Heart right ventricle (tissue), 16 donors: ENCODE measurements at regions not wholly inside any gene's neighbourhood (a gene's known extent, or its start where the extent isn't known, plus 50 kb on each side); places are given as distances from the start of the nearest gene placed in this dataset.

Source experiments
- ATAC-seq, 8 donors: fragments of 200-7000 bp; cut with Tn5 transposase; one replicate each; pipeline ENCODE4 v1.9.1; 2020; ENCODE audit warnings: mild to moderate bottlenecking in 8 of 8, moderate library complexity in 8 of 8, moderate number of reproducible peaks in 1 of 8
- DNase-seq, 2 donors: peaks; one replicate each; pipeline ENCODE4 v3.0.0-alpha.2; 2020
- H3K27ac ChIP-seq, 10 donors: fragments of 200-600 bp; sonication (generic) in 2 of 10; one replicate each; pipeline versions ENCODE4 v1.5.0 to v1.8.0; 2020 to 2022; ENCODE audit warnings: mild to moderate bottlenecking in 3 of 10
- H3K27me3 ChIP-seq, 7 donors: fragments of 200-600 bp; one replicate each; pipeline ENCODE4 v1.8.0; 2021 to 2022; ENCODE audit warnings: mild to moderate bottlenecking in 2 of 7
- H3K36me3 ChIP-seq, 9 donors: fragments of 200-600 bp; sonication (generic) in 1 of 9; one replicate each; pipeline versions ENCODE4 v1.5.0 to v1.8.0; 2020 to 2022; ENCODE audit warnings: mild to moderate bottlenecking in 2 of 9
- H3K4me1 ChIP-seq, 9 donors: fragments of 200-600 bp; sonication (generic) in 1 of 9; one replicate each; pipeline versions ENCODE4 v1.5.0 to v1.8.0; 2020 to 2022; ENCODE audit warnings: mild to moderate bottlenecking in 4 of 9
- H3K4me3 ChIP-seq, 10 donors: fragments of 200-600 bp; sonication (generic) in 2 of 10; one replicate each; pipeline versions ENCODE4 v1.5.0 to v1.8.0; 2020 to 2022; ENCODE audit warnings: mild to moderate bottlenecking in 7 of 10, moderate library complexity in 2 of 10
- H3K9me3 ChIP-seq, 11 donors: fragments of 200-600 bp in 10 of 11; sonication (generic) in 2 of 11; one replicate each; pipeline versions ENCODE4 v1.5.0 to v1.8.0; 2013 to 2022; ENCODE audit warnings: mild to moderate bottlenecking in 2 of 11, control low read depth in 1 of 11, moderate library complexity in 1 of 11
- WGBS, 2 donors: extraction: QIAGEN DNeasy Blood & Tissue Kit; methylation state at CpG; one replicate each; pipeline ENCODE4 v1.1.7; 2013; ENCODE audit warnings: inconsistent platforms in 1 of 2; 5-methylcytosine and 5-hydroxymethylcytosine counted together
- intact Hi-C, 10 donors: fragments of 100-400 bp; cut with DNase I; formaldehyde crosslinking; loops; one replicate each; pipeline versions ENCODE4 v1.11.1 to v1.14.2; 2022
- TF ChIP-seq, protein P1 (sequence below), 9 donors: fragments of 200-600 bp; sonication (generic) in 2 of 9; IDR thresholded peaks; one replicate each; pipeline versions ENCODE4 v1.5.0 to v1.8.0; 2021 to 2022; ENCODE audit warnings: antibody characterized with exemption in 9 of 9, mild to moderate bottlenecking in 5 of 9, moderate library complexity in 1 of 9
- donor health status: Arrhythmogenic right ventricular cardiomyopathy.
- donor health status: ischemic (EF 13 %, LVEDD 7.1; RV severe dilation, severe dysfunction).
- donor health status: healthy with polysubstance abuse.
- donor health status: DM: no; HTN: yes; CAD: no.
- donor health status: DM: no; HTN: no; CAD: no.
- donor health status: ischemic (EF 25% LVEDD 6.9; RV normal size, moderate dysfunction).
- donor health status: ischemic (EF 25% LVEDD 5.7; RV mildly dilated, moderate dysfunction).
- donor health status: healthy.
- donor health status: DM: yes; HTN: yes; CAD: no.
- donor health status: Ischemic cardiomyopathy.
- donor health status: ischemic (EF 35%, LVEDD 5.7; RV mildly dilated, moderate dysfunction).
- donor health status: nonischemic (EF 11% LVEDD 7.7; RV severe dilation, severe dysfunction).
- donor health status: DM: yes; HTN: yes; CAD: no.
- donor health status: PGD.
- donor health status: ischemic (EF 29% LVEDD 5.4; RV normal size, mild dysfunction).
- donor health status: nonischemic (EF 23%, LVEDD 6.1; RV moderate dilation, normal function).

GRCh38 chr6:95094751-95095663 lies 482.3 kb upstream of the MANEA start:
- Histone ChIP-seq H3K36me3 (no peaks in the 10 kb centered on the region), H3K9me3 (no peaks in the 10 kb centered on the region), H3K27me3 (peaks cover 0 to 11% (median 0%) of the 10 kb centered on the region in 7 donors), H3K27ac (no peak overlapping the region), H3K4me3 (no peak overlapping the region), H3K4me1 (no peaks in the 10 kb centered on the region)
- WGBS, 2 donors, result 67 to 71% methylated on average over 6 of the region's 6 CpGs
- TF ChIP-seq, protein P1, sequence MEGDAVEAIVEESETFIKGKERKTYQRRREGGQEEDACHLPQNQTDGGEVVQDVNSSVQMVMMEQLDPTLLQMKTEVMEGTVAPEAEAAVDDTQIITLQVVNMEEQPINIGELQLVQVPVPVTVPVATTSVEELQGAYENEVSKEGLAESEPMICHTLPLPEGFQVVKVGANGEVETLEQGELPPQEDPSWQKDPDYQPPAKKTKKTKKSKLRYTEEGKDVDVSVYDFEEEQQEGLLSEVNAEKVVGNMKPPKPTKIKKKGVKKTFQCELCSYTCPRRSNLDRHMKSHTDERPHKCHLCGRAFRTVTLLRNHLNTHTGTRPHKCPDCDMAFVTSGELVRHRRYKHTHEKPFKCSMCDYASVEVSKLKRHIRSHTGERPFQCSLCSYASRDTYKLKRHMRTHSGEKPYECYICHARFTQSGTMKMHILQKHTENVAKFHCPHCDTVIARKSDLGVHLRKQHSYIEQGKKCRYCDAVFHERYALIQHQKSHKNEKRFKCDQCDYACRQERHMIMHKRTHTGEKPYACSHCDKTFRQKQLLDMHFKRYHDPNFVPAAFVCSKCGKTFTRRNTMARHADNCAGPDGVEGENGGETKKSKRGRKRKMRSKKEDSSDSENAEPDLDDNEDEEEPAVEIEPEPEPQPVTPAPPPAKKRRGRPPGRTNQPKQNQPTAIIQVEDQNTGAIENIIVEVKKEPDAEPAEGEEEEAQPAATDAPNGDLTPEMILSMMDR (IDR thresholded peaks at IDR 0.05), result no peak
- DNase-seq (no peak), ATAC-seq (no peak)
- intact Hi-C loops, result no loop called here

- Histone ChIP-seq H3K4me3 (no peak overlapping the region), H3K36me3 (no peaks in the 10 kb centered on the region), H3K27ac (no peak overlapping the region), H3K9me3 (no peaks in the 10 kb centered on the region), H3K27me3 (peaks cover 0 to 11% (median 0%) of the 10 kb centered on the region in 7 donors), H3K4me1 (no peaks in the 10 kb centered on the region)
- WGBS, 2 donors, result 86 to 88% methylated on average over 2 of the region's 2 CpGs
- no peak for DNase-seq
- TF ChIP-seq, protein P1 (IDR thresholded peaks at IDR 0.05), result no peak
- intact Hi-C loops, result no loop called here
- ATAC-seq, result no peak
These were observed 481.5 kb upstream of the MANEA start for GRCh38 chr6:95095855-95096254.

DNA sequence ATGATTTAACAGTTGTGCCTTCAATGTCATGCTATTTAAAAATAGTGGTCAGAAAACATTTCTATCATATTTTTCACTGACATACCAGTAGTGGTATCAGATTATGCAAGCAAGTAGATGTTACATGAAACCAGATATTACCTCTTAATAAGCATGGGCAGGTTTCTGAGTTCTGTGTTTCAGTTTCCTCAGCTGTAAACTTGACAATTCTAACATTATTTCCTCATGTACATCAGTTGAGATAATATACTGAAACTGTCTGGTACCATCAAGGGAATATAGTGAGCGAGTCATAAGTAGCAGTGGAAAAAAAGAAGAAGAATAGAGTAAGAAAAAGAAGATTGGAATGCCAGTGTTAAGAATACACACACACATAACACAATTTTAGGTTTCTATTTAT lies 477.9 kb upstream of the MANEA start:
- no peak overlapping the region for H3K27ac ChIP-seq
- DNase-seq (no peak), ATAC-seq (no peak)
- H3K36me3 ChIP-seq, result no peaks in the 10 kb centered on the region
- H3K27me3 ChIP-seq, result no peaks in the 10 kb centered on the region
- H3K4me1 ChIP-seq, result no peaks in the 10 kb centered on the region
- WGBS, 2 donors, result 67 to 73% methylated on average over 1 of the region's 1 CpG
- TF ChIP-seq, protein P1 (IDR thresholded peaks at IDR 0.05), result no peak
- no peaks in the 10 kb centered on the region for H3K9me3 ChIP-seq
- intact Hi-C loops, result no loop called here
- H3K4me3 ChIP-seq, result no peak overlapping the region

DNA sequence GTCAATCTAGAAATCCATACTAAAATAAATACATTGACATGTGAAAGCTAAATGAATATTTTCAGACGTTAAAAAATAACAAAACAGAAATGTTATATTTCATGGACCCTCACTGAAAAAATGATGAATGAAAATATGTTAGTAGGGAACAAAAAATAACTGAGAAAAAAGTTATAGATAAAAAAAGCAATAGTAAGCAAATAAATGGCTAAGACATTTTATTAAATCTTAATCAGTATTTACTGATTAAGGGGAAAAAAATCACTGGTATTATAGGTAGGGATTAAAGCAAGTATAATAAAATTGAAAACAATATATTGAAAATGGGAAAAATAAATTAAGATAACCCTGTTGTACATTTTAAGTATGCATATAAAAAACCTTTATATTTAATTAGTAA lies 468.1 kb upstream of the MANEA start:
- Histone ChIP-seq H3K9me3 (no peaks in the 10 kb centered on the region), H3K36me3 (no peaks in the 10 kb centered on the region), H3K4me3 (no peak overlapping the region), H3K27ac (no peak overlapping the region), H3K4me1 (no peaks in the 10 kb centered on the region), H3K27me3 (no peaks in the 10 kb centered on the region)
- 59 to 75% methylated on average over 1 of the region's 1 CpG for WGBS, 2 donors
- intact Hi-C loops, result no loop called here
- DNase-seq (no peak), ATAC-seq (no peak)
- TF ChIP-seq, protein P1 (IDR thresholded peaks at IDR 0.05), result no peak
